NCI-H524 (cell line): ENCODE measurements at regions not wholly inside any gene's neighbourhood (a gene's known extent, or its start where the extent isn't known, plus 50 kb on each side); places are given as distances from the start of the nearest gene placed in this dataset.
"Not testable (repeated sequence)": the region's sequence is repeated elsewhere in the genome, so short reads cannot be mapped to it uniquely, and the experiment has no call there.

Experiments used
- DNase-seq, 2 experiments: peaks; one replicate each; lab custom pipeline; 2025; lab: John Stamatoyannopoulos, UW

GRCh38 chr2:224261326-224261725, 140.6 kb downstream of the FAM124B start:
- DNase-seq, result no peak

GRCh38 chr2:224260372-224261020, 141.4 kb downstream of the FAM124B start:
- DNase-seq, result no peak

- DNase-seq, result no peak
These were observed 142.1 kb downstream of the FAM124B start for GRCh38 chr2:224259831-224260230.

GRCh38 chr2:224258059-224258458, 143.8 kb downstream of the FAM124B start:
- no peak for DNase-seq

- no peak for DNase-seq
These were observed 144.8 kb downstream of the FAM124B start for GRCh38 chr2:224257156-224257555.

GRCh38 chr2:224253464-224253863, 148.4 kb downstream of the FAM124B start:
- DNase-seq, result no peak

GRCh38 chr2:224252631-224253030, 149.3 kb downstream of the FAM124B start:
- no peak for DNase-seq

- DNase-seq, result no peak
These were observed 152.9 kb downstream of the FAM124B start for GRCh38 chr2:224248944-224249371.

- DNase-seq, result no peak
These were observed 159.3 kb downstream of the FAM124B start for GRCh38 chr2:224242561-224242960.

- DNase-seq, result no peak
These were observed 160.1 kb downstream of the FAM124B start for GRCh38 chr2:224241812-224242211.

- no peak for DNase-seq
These were observed 160.9 kb downstream of the FAM124B start for GRCh38 chr2:224241001-224241400.

GRCh38 chr2:224223851-224224555, 177.9 kb downstream of the FAM124B start:
- no peak for DNase-seq

- DNase-seq, result no peak
These were observed 178.9 kb downstream of the FAM124B start for GRCh38 chr2:224222974-224223373.

- no peak for DNase-seq
These were observed 179.6 kb downstream of the FAM124B start for GRCh38 chr2:224222291-224222690.

GRCh38 chr2:224221455-224221913, 180.4 kb downstream of the FAM124B start:
- no peak for DNase-seq

GRCh38 chr2:224220586-224221255, 181.2 kb downstream of the FAM124B start:
- DNase-seq, result no peak

- no peak for DNase-seq
These were observed 180.7 kb upstream of the SERPINE2 start for GRCh38 chr2:224219781-224220180.

GRCh38 chr2:224217962-224218347, 178.9 kb upstream of the SERPINE2 start:
- DNase-seq, result no peak

- no peak for DNase-seq
These were observed 178.3 kb upstream of the SERPINE2 start for GRCh38 chr2:224217233-224217961.

GRCh38 chr2:224215611-224216010, 176.5 kb upstream of the SERPINE2 start:
- not testable (repeated sequence) for DNase-seq

- DNase-seq, result no peak
These were observed 174.3 kb upstream of the SERPINE2 start for GRCh38 chr2:224213396-224213795.

- no peak for DNase-seq
These were observed 172.7 kb upstream of the SERPINE2 start for GRCh38 chr2:224211791-224212190.

- no peak for DNase-seq
These were observed 172.0 kb upstream of the SERPINE2 start for GRCh38 chr2:224211181-224211480.
